Gastrocnemius medialis (tissue), 4 donors: ENCODE measurements at regions not wholly inside any gene's neighbourhood (a gene's known extent, or its start where the extent isn't known, plus 50 kb on each side); places are given as distances from the start of the nearest gene placed in this dataset.

Source experiments
- ATAC-seq, 2 donors: fragments of 150-250 bp; one replicate each; pipeline ENCODE4 v1.9.1; 2016
- DNase-seq, 2 donors: peaks; one replicate each; pipeline ENCODE4 v3.0.0-alpha.2; 2019
- H3K27ac ChIP-seq, 4 donors: fragments of 200-600 bp; sonication (generic); 1 replicate in 1 of 4; 2 replicates in 3 of 4; pipeline ENCODE4 v1.5.1; 2016 to 2018; ENCODE audit warnings: mild to moderate bottlenecking in 2 of 4, moderate library complexity in 1 of 4
- H3K27me3 ChIP-seq, 3 donors: fragments of 200-600 bp; sonication (generic) in 2 of 3; 1 replicate in 1 of 3; 2 replicates in 2 of 3; pipeline versions ENCODE4 v1.5.1 to v1.6.0; 2016 to 2019; ENCODE audit warnings: mild to moderate bottlenecking in 1 of 3, moderate library complexity in 1 of 3
- H3K36me3 ChIP-seq, 2 donors: fragments of 200-600 bp; sonication (generic) in 1 of 2; one replicate each; pipeline ENCODE4 v1.5.1; 2017 to 2018
- H3K4me1 ChIP-seq, 2 donors: fragments of 200-600 bp; sonication (generic) in 1 of 2; one replicate each; pipeline ENCODE4 v1.5.1; 2016 to 2017; ENCODE audit warnings: mild to moderate bottlenecking in 2 of 2
- H3K4me3 ChIP-seq, 4 donors: fragments of 200-600 bp; sonication (generic) in 3 of 4; 1 replicate in 1 of 4; 2 replicates in 3 of 4; pipeline ENCODE4 v1.5.1; 2016 to 2019; ENCODE audit warnings: mild to moderate bottlenecking in 2 of 4
- H3K9me3 ChIP-seq, 3 donors: fragments of 200-600 bp; sonication (generic) in 2 of 3; 1 replicate in 1 of 3; 2 replicates in 2 of 3; pipeline ENCODE4 v1.5.1; 2016 to 2019
- POLR2A ChIP-seq, 2 donors: fragments of 450-650 bp; IDR thresholded peaks; one replicate each; pipeline ENCODE4 v1.6.1; 2017; ENCODE audit warnings: antibody characterized with exemption in 2 of 2, mild to moderate bottlenecking in 2 of 2, moderate library complexity in 2 of 2
- in situ Hi-C, 4 donors: fragments of 200-750 bp; cut with MboI; loops; one replicate each; pipeline versions ENCODE4 v1.15.0 to v1.8.0; 2017; ENCODE audit warnings: low sequenced_read_pairs in 4 of 4
- intact Hi-C: fragments of 100-400 bp; cut with DNase I; formaldehyde crosslinking; loops from one replicate; pipeline ENCODE4 v1.15.1; 2023; ENCODE audit warnings: low total_unique reads
- TF ChIP-seq, protein P1 (sequence below), 5 experiments: fragments of 450-650 bp in 3 of 5; fragments of 200-600 bp in 2 of 5; sonication (generic) in 2 of 5; IDR thresholded peaks in 4 of 5; conservative IDR thresholded peaks in 1 of 5; 1 replicate in 4 of 5; 2 replicates in 1 of 5; pipeline ENCODE4 v1.5.1; 2016 to 2019; ENCODE audit warnings: antibody characterized with exemption in 5 of 5, mild to moderate bottlenecking in 3 of 5, moderate library complexity in 3 of 5

DNA sequence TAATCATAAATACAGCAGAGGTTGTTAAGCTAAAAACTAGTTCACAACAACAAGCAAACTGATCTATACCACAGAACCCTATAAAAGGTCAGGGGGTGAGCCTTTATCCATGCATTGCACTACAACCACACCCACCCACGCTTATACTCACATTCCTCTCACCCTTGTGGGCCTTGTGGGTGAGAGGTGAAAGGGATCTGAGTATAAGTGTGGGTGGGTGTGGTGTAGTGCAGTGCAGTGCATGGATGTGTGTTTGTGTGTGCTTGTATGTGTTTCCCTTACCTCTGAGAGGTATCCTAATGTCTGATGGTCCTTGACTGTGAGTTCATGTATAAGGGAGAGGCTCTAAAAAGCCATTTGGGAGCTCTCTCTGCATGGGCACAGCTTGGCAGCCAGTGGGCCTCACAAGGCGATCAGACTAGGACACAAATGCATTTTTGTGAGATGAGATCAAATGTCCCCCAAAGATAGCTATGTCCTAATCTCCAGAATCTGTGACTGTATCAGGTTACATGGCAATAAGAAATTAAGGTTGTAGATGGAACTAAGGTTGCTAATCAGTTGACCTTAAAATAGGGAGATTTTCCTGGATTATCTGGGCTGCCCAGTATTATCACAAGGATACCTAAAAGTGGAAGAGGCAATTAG, 95.5 kb upstream of the DPT start:
- H3K4me3 ChIP-seq, result no peak overlapping the region
- H3K9me3 ChIP-seq, result no peaks in the 10 kb centered on the region
- ATAC-seq, result no peak
- H3K27me3 ChIP-seq, result no peaks in the 10 kb centered on the region
- intact Hi-C loops (no loop called here), in situ Hi-C loops (no loop called here)
- TF ChIP-seq, protein P1, sequence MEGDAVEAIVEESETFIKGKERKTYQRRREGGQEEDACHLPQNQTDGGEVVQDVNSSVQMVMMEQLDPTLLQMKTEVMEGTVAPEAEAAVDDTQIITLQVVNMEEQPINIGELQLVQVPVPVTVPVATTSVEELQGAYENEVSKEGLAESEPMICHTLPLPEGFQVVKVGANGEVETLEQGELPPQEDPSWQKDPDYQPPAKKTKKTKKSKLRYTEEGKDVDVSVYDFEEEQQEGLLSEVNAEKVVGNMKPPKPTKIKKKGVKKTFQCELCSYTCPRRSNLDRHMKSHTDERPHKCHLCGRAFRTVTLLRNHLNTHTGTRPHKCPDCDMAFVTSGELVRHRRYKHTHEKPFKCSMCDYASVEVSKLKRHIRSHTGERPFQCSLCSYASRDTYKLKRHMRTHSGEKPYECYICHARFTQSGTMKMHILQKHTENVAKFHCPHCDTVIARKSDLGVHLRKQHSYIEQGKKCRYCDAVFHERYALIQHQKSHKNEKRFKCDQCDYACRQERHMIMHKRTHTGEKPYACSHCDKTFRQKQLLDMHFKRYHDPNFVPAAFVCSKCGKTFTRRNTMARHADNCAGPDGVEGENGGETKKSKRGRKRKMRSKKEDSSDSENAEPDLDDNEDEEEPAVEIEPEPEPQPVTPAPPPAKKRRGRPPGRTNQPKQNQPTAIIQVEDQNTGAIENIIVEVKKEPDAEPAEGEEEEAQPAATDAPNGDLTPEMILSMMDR (IDR thresholded peaks at IDR 0.05 in 4 of 5, conservative IDR thresholded peaks at IDR 0.05 in 1 of 5), result no peak
- no peak for TF ChIP-seq POLR2A (IDR thresholded peaks at IDR 0.05)
- no peak for DNase-seq
- no peak overlapping the region for H3K27ac ChIP-seq
- no peaks in the 10 kb centered on the region for H3K4me1 ChIP-seq
- H3K36me3 ChIP-seq, result no peaks in the 10 kb centered on the region

DNA sequence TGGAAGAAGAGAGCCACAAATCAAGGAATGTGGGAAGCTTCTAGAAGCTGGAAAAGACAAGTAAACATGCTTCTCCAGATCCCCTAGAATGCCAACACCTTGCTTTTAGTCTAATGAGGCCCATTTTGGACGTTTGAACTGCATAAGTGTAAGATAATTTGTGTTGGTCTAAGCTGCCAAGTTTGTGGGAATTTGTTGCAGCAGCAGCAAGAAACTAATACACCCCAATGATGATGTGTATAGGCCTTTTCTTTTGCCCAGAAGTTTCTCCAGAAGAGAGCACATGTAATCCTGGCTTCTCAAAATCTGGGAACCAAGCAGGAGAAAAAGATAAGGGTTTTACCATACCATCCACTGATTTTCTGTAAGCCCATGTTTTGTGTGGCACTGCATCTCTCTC, 96.1 kb upstream of the DPT start:
- H3K27me3 ChIP-seq, result no peaks in the 10 kb centered on the region
- ATAC-seq (no peak), DNase-seq (no peak)
- H3K36me3 ChIP-seq, result no peaks in the 10 kb centered on the region
- H3K9me3 ChIP-seq, result no peaks in the 10 kb centered on the region
- no peak for TF ChIP-seq POLR2A (IDR thresholded peaks at IDR 0.05)
- TF ChIP-seq, protein P1 (IDR thresholded peaks at IDR 0.05 in 4 of 5, conservative IDR thresholded peaks at IDR 0.05 in 1 of 5), result no peak
- intact Hi-C loops (no loop called here), in situ Hi-C loops (no loop called here)
- H3K27ac ChIP-seq, result no peak overlapping the region
- no peaks in the 10 kb centered on the region for H3K4me1 ChIP-seq
- H3K4me3 ChIP-seq, result no peak overlapping the region

GRCh38 chr1:168825820-168826219, 96.8 kb upstream of the DPT start:
- Histone ChIP-seq H3K27ac (no peak overlapping the region), H3K36me3 (no peaks in the 10 kb centered on the region), H3K4me3 (no peak overlapping the region), H3K4me1 (no peaks in the 10 kb centered on the region), H3K9me3 (no peaks in the 10 kb centered on the region), H3K27me3 (no peaks in the 10 kb centered on the region)
- intact Hi-C loops, result no loop called here
- TF ChIP-seq, protein P1 (IDR thresholded peaks at IDR 0.05 in 4 of 5, conservative IDR thresholded peaks at IDR 0.05 in 1 of 5), result no peak
- no peak for TF ChIP-seq POLR2A (IDR thresholded peaks at IDR 0.05)
- DNase-seq (no peak), ATAC-seq (no peak)
- in situ Hi-C loops, result no loop called here

DNA sequence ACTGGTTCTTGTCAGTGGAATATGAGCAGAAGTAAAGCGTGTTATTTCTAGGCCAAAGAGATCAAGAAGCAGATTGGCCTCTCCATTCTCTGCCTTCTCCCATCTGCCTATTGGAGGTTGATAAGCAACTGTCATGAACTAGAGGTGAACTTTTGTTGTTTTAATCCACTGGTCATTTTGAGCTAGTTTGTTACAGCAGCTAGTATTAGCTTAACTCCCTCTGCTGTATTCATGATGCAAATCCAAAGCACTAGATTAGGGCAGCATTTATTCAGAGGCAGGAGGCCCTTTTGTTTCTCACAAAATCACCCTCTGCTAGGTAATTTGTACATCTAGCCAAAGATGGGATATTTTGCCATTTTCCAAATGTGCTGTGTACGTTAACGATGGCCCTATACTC, 97.3 kb upstream of the DPT start:
- TF ChIP-seq POLR2A (IDR thresholded peaks at IDR 0.05), result no peak
- TF ChIP-seq, protein P1 (IDR thresholded peaks at IDR 0.05 in 4 of 5, conservative IDR thresholded peaks at IDR 0.05 in 1 of 5), result no peak
- in situ Hi-C loops, result no loop called here
- H3K27me3 ChIP-seq, result no peaks in the 10 kb centered on the region

DNA sequence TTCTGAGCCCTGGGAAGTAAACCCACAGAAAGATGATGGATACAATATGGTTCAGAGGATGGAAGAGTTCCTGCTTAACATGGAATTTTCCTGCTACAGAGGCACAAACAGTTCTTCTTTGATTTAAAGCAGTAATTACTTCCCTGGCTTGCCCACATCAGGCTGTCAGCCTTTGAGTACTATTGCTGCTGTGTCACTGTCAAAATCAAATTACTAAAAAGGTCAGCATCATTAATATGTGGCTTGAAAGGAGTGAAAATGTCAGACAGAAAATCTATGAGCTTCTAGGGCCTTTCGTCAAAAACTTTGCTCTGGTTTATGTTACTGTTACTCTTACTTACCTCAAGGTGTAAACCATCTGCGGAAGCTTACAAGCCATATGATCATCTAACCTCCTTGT, 98.6 kb upstream of the DPT start:
- H3K4me3 ChIP-seq, result no peak overlapping the region
- intact Hi-C loops, result no loop called here
- H3K27ac ChIP-seq, result no peak overlapping the region
- no peaks in the 10 kb centered on the region for H3K4me1 ChIP-seq
- H3K36me3 ChIP-seq, result no peaks in the 10 kb centered on the region
- ATAC-seq (no peak), DNase-seq (no peak)
- H3K27me3 ChIP-seq, result no peaks in the 10 kb centered on the region
- in situ Hi-C loops, result no loop called here
- TF ChIP-seq POLR2A (IDR thresholded peaks at IDR 0.05), result no peak
- TF ChIP-seq, protein P1 (IDR thresholded peaks at IDR 0.05 in 4 of 5, conservative IDR thresholded peaks at IDR 0.05 in 1 of 5), result no peak
- no peaks in the 10 kb centered on the region for H3K9me3 ChIP-seq

More for the DNA sequence above, 97.3 kb upstream of the DPT start:
- intact Hi-C loops, result no loop called here
- H3K4me3 ChIP-seq, result no peak overlapping the region
- H3K9me3 ChIP-seq, result no peaks in the 10 kb centered on the region
- H3K36me3 ChIP-seq, result no peaks in the 10 kb centered on the region
- DNase-seq, result no peak
- no peaks in the 10 kb centered on the region for H3K4me1 ChIP-seq
- no peak for ATAC-seq
- no peak overlapping the region for H3K27ac ChIP-seq
